IMR-90 (cell line): ENCODE measurements at regions not wholly inside any gene's neighbourhood (a gene's known extent, or its start where the extent isn't known, plus 50 kb on each side); places are given as distances from the start of the nearest gene placed in this dataset.

ENCODE experiments used
- ATAC-seq: fragments of 200-7000 bp; cut with Tn5 transposase; 2 replicates; pipeline ENCODE4 v1.9.1; 2020; ENCODE audit warnings: low read depth, mild to moderate bottlenecking, moderate library complexity
- BruUV-seq: library from RNA; stranded (reverse); fragments of 400-500 nt; replicated peaks from 2 replicates; lab custom pipeline; 2021; lab: Mats Ljungman, UMichigan
- CTCF ChIA-PET: fragments of 300-600 bp; formaldehyde crosslinking; extraction: SDS; loops from one replicate; lab custom pipeline; 2021; ENCODE audit warnings: antibody characterized with exemption; lab: Yijun Ruan, JAX
- POLR2A ChIA-PET: fragments of 300-600 bp; sonication (Branson Sonifier 250); formaldehyde crosslinking; loops from one replicate; lab custom pipeline; 2022; ENCODE audit warnings: antibody characterized with exemption; ENCODE audit not compliant: unreplicated experiment; lab: Charles Lee
- DNase-seq: peaks from one replicate; pipeline ENCODE4 v3.0.0; 2013
- H2AFZ ChIP-seq: replicated peaks from 2 replicates; pipeline ENCODE3; 2013; ENCODE audit warnings: low read length, mild to moderate bottlenecking; ENCODE audit not compliant: poor library complexity
- H2AK5ac ChIP-seq: 2 replicates; pipeline ENCODE4 v1.6.1; 2013; ENCODE audit warnings: low read depth, low read length, inconsistent platforms
- H2AK9ac ChIP-seq: replicated peaks from 2 replicates; pipeline ENCODE3; 2013; ENCODE audit warnings: mild to moderate bottlenecking, low read depth, low read length, moderate library complexity; ENCODE audit not compliant: poor library complexity
- H2BK120ac ChIP-seq: 2 replicates; pipeline ENCODE4 v1.6.1; 2013; ENCODE audit warnings: low read depth, low read length, inconsistent platforms
- H2BK15ac ChIP-seq: 3 replicates; pipeline ENCODE4 v1.6.1; 2013; ENCODE audit warnings: low read depth, low read length, inconsistent platforms
- H2BK20ac ChIP-seq: 2 replicates; pipeline ENCODE4 v1.6.1; 2013; ENCODE audit warnings: low read depth, mild to moderate bottlenecking, inconsistent platforms, low read length, moderate library complexity
- H2BK5ac ChIP-seq: 2 replicates; pipeline ENCODE4 v1.6.1; 2013; ENCODE audit warnings: mild to moderate bottlenecking, low read depth, low read length, inconsistent platforms; ENCODE audit not compliant: poor library complexity, severe bottlenecking
- H3K14ac ChIP-seq: replicated peaks from 2 replicates; pipeline ENCODE4 v1.6.1; 2013; ENCODE audit warnings: low read depth, low read length, inconsistent platforms
- H3K18ac ChIP-seq: 2 replicates; pipeline ENCODE4 v1.6.1; 2013; ENCODE audit warnings: low read depth, low read length, control low read depth
- H3K23ac ChIP-seq: 2 replicates; pipeline ENCODE4 v1.6.1; 2013; ENCODE audit warnings: low read depth, low read length, inconsistent platforms
- H3K27ac ChIP-seq: 2 replicates; pipeline ENCODE4 v1.5.1; 2013; ENCODE audit warnings: mild to moderate bottlenecking, control low read depth, low read length; ENCODE audit not compliant: insufficient read depth
- H3K27me3 ChIP-seq: 2 replicates; pipeline ENCODE4 v1.6.1; 2013; ENCODE audit warnings: low read length; ENCODE audit not compliant: control insufficient read depth, insufficient read depth
- H3K36me3 ChIP-seq: 2 replicates; pipeline ENCODE4 v1.6.1; 2013; ENCODE audit warnings: low read length, mixed read lengths; ENCODE audit not compliant: control insufficient read depth, insufficient read depth
- H3K4ac ChIP-seq: 2 replicates; pipeline ENCODE4 v1.6.1; 2013; ENCODE audit warnings: low read depth, low read length, inconsistent platforms
- H3K4me1 ChIP-seq: 2 replicates; pipeline ENCODE4 v1.6.1; 2013; ENCODE audit warnings: low read length, mixed read lengths; ENCODE audit not compliant: control insufficient read depth, insufficient read depth
- H3K4me2 ChIP-seq: 2 replicates; pipeline ENCODE4 v1.6.1; 2013; ENCODE audit warnings: low read depth, mild to moderate bottlenecking, control low read depth, low read length, moderate library complexity
- H3K4me3 ChIP-seq: 2 replicates; pipeline ENCODE4 v1.5.1; 2013; ENCODE audit warnings: low read depth, mild to moderate bottlenecking, control low read depth, low read length, moderate library complexity; ENCODE audit not compliant: insufficient read depth
- H3K56ac ChIP-seq: 2 replicates; pipeline ENCODE4 v1.6.1; 2013; ENCODE audit warnings: low read length, inconsistent platforms; ENCODE audit not compliant: insufficient read depth; ENCODE audit errors: extremely low read depth
- H3K79me1 ChIP-seq, 2 experiments: 2 replicates each; pipeline ENCODE4 v1.6.1; 2013; ENCODE audit warnings: low read length in 2 of 2, inconsistent platforms in 1 of 2, low read depth in 1 of 2
- H3K9ac ChIP-seq: 2 replicates; pipeline ENCODE4 v1.6.1; 2013; ENCODE audit warnings: low read depth, low read length, control low read depth
- H3K9me1 ChIP-seq: 2 replicates; pipeline ENCODE4 v1.6.1; 2013; ENCODE audit warnings: low read length, inconsistent platforms; ENCODE audit not compliant: insufficient read depth
- H3K9me3 ChIP-seq: 2 replicates; pipeline ENCODE4 v1.6.1; 2013; ENCODE audit warnings: low read length; ENCODE audit not compliant: control insufficient read depth, insufficient read depth
- H4K20me1 ChIP-seq: 2 replicates; pipeline ENCODE4 v1.6.1; 2013; ENCODE audit warnings: low read length, inconsistent platforms; ENCODE audit not compliant: insufficient read depth
- H4K5ac ChIP-seq: 2 replicates; pipeline ENCODE4 v1.6.1; 2013; ENCODE audit warnings: mild to moderate bottlenecking, low read depth, low read length, control low read depth
- H4K8ac ChIP-seq, 2 experiments: 2 replicates each; pipeline ENCODE4 v1.6.1; 2013; ENCODE audit warnings: low read depth in 2 of 2, low read length in 2 of 2, control low read depth in 1 of 2, inconsistent platforms in 1 of 2
- H4K91ac ChIP-seq: 2 replicates; pipeline ENCODE4 v1.6.1; 2013; ENCODE audit warnings: low read depth, low read length, inconsistent platforms; ENCODE audit not compliant: insufficient read depth
- BHLHE40 ChIP-seq: fragments of 150-350 bp; IDR thresholded peaks from 2 replicates; pipeline ENCODE4 v1.6.1; 2016; ENCODE audit warnings: mild to moderate bottlenecking, low read depth, low read length
- ELK1 ChIP-seq: fragments of 150-350 bp; IDR thresholded peaks from 2 replicates; pipeline ENCODE4 v1.6.1; 2016; ENCODE audit warnings: low read depth, mild to moderate bottlenecking, low read length, moderate library complexity, borderline replicate concordance
- FOS ChIP-seq: fragments of 150-350 bp; IDR thresholded peaks from 2 replicates; pipeline ENCODE4 v1.6.1; 2016; ENCODE audit warnings: low read depth, low read length
- MAFK ChIP-seq: IDR thresholded peaks from 2 replicates; pipeline ENCODE4 v1.6.1; 2012; ENCODE audit warnings: low read depth, low read length, improper control_type of control experiment
- MAZ ChIP-seq: IDR thresholded peaks from 2 replicates; pipeline ENCODE4 v1.6.1; 2012; ENCODE audit warnings: low read depth, mild to moderate bottlenecking, low read length, improper control_type of control experiment, moderate library complexity, borderline replicate concordance
- MXI1 ChIP-seq: IDR thresholded peaks from 2 replicates; pipeline ENCODE4 v1.6.1; 2012; ENCODE audit warnings: low read depth, mild to moderate bottlenecking, low read length, moderate library complexity, borderline replicate concordance
- POLR2A ChIP-seq: IDR thresholded peaks from 2 replicates; pipeline ENCODE4 v1.6.1; 2012; ENCODE audit warnings: mild to moderate bottlenecking, low read depth, low read length
- RAD21 ChIP-seq: IDR thresholded peaks from 2 replicates; pipeline ENCODE4 v1.6.1; 2012; ENCODE audit warnings: low read length, improper control_type of control experiment
- RCOR1 ChIP-seq: IDR thresholded peaks from 2 replicates; pipeline ENCODE4 v1.6.1; 2012; ENCODE audit warnings: mild to moderate bottlenecking, low read length, improper control_type of control experiment; ENCODE audit not compliant: insufficient replicate concordance
- RFX5 ChIP-seq: IDR thresholded peaks from 2 replicates; pipeline ENCODE4 v1.8.0; 2012; ENCODE audit warnings: low read depth, mild to moderate bottlenecking, low read length, moderate library complexity
- SMC3 ChIP-seq: fragments of 150-350 bp; IDR thresholded peaks from 2 replicates; pipeline ENCODE4 v1.6.1; 2016; ENCODE audit warnings: low read depth, mild to moderate bottlenecking, antibody characterized with exemption, low read length, moderate library complexity
- WGBS, 2 experiments: methylation state at CpG; one replicate each; pipeline versions ENCODE4 v1.1.5 to v1.1.7; 2013; ENCODE audit warnings: missing lambda C conversion rate in 2 of 2; ENCODE audit not compliant: insufficient read length in 1 of 2; ENCODE audit errors: extremely low coverage in 2 of 2; 5-methylcytosine and 5-hydroxymethylcytosine counted together
- dilution Hi-C: fragments of 300-500 bp; cut with HindIII; formaldehyde crosslinking; loops from one replicate; pipeline ENCODE4 v1.14.3; 2018; ENCODE audit warnings: low sequenced_read_pairs; ENCODE audit not compliant: unreplicated experiment
- in situ Hi-C: fragments of 300-500 bp; cut with MboI; formaldehyde crosslinking; loops from 3 replicates; pipeline ENCODE4 v1.14.3; 2019; ENCODE audit warnings: low sequenced_read_pairs, inconsistent platforms, mixed read lengths
- intact Hi-C: fragments of 100-400 bp; cut with micrococcal nuclease; formaldehyde crosslinking; loops from 2 replicates; pipeline ENCODE4 v1.10.0; 2022

DNA sequence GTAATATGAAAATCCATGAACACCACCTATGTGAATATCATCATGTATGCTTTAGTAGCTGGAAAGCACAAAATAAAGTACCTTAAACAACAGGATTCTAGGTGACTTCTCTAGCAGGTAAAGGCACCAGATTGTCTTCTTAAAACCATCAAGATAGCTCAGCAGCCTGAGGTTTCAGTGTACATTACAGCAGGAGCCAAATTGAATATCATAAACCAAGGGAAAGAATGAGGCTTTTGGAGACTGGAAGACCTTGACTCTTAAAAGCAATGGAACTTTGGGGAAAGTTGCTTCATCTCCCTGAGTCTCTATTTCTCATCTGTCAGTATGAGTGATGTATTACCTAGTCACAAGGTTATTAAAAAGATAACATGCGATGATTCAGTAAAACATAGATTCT lies 429.7 kb upstream of the SPHKAP start:
- Histone ChIP-seq H3K4me3 (no peak overlapping the region), H3K56ac (no peak overlapping the region), H2BK120ac (no peak overlapping the region), H4K5ac (no peak overlapping the region), H3K79me1 (no peaks in the 10 kb centered on the region), H2BK15ac (no peak overlapping the region), H2BK5ac (no peak overlapping the region), H4K20me1 (no peaks in the 10 kb centered on the region), H2AK9ac (no peak overlapping the region), H2BK20ac (no peak overlapping the region), H3K27ac (no peak overlapping the region), H4K91ac (no peak overlapping the region), H4K8ac (no peak overlapping the region), H3K9me3 (no peaks in the 10 kb centered on the region), H3K9ac (no peak overlapping the region), H3K27me3 (no peaks in the 10 kb centered on the region), H3K4me2 (no peak overlapping the region), H3K23ac (no peak overlapping the region), H2AK5ac (no peak overlapping the region), H3K18ac (no peak overlapping the region), H2AFZ (no peak overlapping the region), H3K4me1 (no peaks in the 10 kb centered on the region), H3K4ac (no peak overlapping the region), H3K14ac (no peak overlapping the region), H3K36me3 (no peaks in the 10 kb centered on the region), H3K9me1 (no peaks in the 10 kb centered on the region)
- in situ Hi-C loops, result no loop called here
- TF ChIP-seq RCOR1 (no peak), MAZ (no peak), FOS (no peak), SMC3 (no peak), MAFK (no peak), ELK1 (no peak), BHLHE40 (no peak), RFX5 (no peak), POLR2A (no peak), MXI1 (no peak), RAD21 (no peak)
- no TSS peak for BruUV-seq
- dilution Hi-C loops, result no loop called here
- POLR2A ChIA-PET, result no interaction called here
- intact Hi-C loops, result no loop called here
- WGBS, 2 experiments, result no CpG with 5 or more reads among the region's 1 CpG
- ATAC-seq (no peak), DNase-seq (no peak)
- CTCF ChIA-PET, result no interaction called here
